Activated gamma-delta T cell (primary cell): ENCODE measurements at regions not wholly inside any gene's neighbourhood (a gene's known extent, or its start where the extent isn't known, plus 50 kb on each side); places are given as distances from the start of the nearest gene placed in this dataset.
"Not testable (repeated sequence)": the region's sequence is repeated elsewhere in the genome, so short reads cannot be mapped to it uniquely, and the experiment has no call there.

ENCODE experiments used
- DNase-seq: peaks from one replicate; lab custom pipeline; 2025; lab: John Stamatoyannopoulos, UW

DNA sequence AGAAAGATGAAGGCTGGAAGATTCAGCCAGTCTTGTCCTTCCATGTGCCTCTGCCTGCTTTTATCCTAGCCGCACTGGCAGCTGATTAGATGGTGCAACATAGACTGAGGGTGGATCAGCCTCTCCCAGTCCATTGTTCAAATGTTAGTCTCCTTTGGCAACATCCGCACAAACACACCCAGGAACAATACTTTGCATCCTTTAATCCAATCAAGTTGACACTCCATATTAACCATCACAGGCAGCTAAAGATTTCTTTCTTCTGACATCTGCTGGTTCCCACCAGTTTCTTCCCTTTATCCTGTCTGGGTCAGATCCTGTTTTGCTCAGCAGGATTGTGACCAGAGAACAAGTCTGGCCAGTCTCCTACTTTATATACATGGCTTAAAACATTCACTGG, 276.5 kb upstream of the TYRP1 start:
- no peak for DNase-seq

DNA sequence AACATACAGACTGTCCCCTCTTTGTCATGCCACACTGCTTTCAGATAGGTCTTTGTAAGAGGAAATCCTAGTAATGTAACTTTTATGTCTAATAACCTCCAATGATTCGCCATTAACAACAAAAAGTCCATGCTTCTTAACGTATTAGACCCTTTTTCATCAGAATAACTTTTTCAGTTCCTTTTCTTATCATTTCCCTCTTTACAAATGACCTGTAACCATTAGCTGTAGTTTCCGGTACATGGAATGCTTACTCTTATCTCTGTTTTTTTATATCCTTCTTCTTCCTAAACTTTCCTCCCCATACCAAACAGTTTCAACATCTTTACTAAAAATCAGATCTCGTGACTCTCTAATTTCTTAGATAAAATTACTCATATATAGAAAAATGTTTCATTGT, 268.9 kb upstream of the TYRP1 start:
- DNase-seq = no peak

DNA sequence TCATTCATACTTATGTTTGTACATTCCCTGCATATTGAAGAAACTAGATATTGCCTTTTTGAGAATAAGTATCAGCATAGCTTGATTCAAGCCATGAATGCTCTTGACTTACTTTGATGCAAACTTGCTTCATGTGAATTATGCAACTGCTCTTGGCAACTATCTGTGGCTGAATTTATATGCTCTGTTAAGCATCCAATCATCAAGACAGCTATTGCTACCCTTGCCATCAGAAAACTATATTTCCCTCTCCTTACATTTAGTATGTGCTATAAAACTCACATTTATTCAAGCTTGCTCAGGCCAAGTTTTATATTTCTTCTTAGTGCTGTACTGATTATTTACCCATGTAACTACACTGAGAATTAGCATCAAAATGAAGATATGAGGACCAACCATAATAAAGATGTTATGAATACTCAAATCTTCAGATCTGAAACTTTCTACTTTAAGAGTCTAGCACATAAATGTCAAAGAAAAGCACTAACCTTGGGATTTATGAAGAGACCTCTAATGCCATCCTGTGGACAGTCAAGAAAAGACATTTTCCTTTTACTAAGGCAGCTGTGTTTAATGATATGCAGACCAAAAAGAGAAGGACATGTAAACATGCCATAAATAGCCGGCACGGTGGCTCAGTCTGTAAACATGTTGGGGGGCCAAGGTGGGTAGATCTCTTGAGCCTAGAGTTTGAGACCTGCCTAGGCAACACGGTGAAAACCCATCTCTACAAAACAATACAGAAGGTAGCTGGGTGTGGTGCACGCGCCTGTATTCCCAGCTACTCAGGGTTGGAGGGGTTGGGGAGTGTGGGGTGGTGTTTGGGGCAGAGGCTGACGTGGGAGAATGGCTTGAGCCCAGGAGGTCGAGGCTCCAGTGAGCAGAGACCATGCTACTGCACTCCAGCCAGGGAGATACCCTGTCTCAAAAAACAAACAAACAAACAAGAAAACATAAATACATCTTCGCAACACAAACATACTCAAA, 267.0 kb upstream of the TYRP1 start:
- no peak for DNase-seq

DNA sequence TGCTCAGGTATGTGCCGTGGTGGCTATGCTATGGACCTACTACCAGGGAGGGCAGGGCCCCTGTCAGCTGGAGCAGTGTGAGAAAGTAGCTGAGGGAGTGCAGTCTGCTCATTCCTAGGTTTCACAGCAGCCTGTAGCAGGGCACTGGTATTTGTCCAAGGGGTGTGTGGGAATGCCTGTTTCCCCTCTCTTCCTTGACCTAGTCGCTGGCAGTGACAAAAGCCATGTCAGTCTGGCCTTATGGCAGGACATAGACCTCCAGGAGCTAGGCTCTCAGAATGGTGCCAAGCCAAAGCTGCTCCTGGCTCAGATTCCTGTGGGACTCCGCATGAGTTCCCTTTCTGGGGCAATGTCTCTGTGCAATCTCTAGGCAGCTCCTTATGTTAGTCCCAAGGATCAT, 253.9 kb upstream of the TYRP1 start:
- DNase-seq = no peak

DNA sequence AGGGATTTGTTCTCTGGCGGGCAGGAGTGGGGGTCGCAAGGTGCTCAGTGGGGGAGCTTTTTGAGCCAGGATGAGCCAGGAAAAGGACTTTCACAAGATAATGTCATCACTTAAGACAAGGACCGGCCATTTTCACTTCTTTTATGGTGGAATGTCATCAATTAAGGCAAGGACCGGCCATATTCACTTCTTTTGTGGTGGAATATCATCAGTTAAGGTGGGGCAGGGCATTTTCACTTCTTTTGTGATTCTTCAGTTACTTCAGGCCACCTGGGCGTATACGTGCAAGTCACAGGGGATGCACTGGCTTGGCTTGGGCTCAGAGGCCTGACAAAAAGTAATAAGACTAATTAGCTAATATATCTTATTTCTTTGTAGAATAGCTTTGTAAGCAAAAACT, 252.1 kb upstream of the TYRP1 start:
- DNase-seq = not testable (repeated sequence)

DNA sequence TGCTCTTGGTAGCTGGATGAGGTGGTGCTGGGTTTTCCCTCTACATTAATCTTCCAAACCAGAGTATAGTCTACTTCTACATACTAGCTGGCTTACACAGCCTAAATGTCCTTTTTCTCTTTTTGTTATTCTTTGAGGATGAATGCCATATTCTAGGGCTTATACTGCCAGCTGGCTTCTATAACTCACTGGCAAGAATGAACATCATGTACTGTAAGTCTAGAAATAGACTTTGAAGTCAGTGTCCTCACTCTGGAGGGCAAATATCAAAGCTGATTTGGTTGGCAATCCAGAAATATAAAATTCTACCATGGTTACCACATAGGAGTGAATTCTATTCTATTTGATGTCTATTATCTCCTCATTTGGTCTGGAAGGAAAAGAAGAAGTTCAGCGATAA, 251.7 kb upstream of the TYRP1 start:
- no peak for DNase-seq

DNA sequence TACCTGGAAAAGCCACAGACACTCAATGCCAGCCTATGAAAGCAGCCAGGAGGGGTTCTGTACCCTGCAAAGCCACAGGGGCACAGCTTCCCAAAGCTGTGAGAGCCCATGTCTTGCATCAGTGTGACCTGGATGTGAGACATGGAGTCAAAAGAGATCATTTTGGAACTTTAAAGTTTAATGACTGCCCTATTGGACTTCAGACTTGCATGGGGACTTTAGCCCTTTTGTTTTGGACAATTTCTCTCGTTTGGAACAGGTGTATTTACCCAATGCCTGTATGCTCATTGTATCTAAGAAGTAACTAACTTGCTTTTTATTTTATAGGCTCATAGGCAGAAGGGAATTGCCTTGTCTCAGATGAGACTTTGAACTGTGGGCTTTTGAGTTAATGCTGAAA, 244.9 kb upstream of the TYRP1 start:
- DNase-seq = no peak

DNA sequence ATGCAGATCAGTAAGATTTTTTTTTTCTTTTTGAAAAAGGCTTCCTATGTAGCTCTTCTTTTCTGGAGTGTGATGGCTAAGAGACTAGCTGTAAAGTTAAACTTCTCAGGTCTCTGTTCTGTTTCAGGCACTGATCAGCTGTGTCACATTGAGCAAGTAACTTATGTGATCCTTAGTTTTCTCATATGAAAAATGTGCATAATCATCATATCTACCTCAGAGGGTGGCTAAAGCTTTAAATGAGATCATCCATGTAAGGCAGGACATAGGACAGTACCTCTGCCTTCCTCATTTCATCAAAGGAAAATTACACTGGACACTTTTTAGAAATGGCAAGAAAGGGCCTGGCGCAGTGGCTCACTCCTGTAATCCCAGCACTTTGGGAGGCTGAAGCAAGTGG, 235.9 kb upstream of the TYRP1 start:
- no peak for DNase-seq

DNA sequence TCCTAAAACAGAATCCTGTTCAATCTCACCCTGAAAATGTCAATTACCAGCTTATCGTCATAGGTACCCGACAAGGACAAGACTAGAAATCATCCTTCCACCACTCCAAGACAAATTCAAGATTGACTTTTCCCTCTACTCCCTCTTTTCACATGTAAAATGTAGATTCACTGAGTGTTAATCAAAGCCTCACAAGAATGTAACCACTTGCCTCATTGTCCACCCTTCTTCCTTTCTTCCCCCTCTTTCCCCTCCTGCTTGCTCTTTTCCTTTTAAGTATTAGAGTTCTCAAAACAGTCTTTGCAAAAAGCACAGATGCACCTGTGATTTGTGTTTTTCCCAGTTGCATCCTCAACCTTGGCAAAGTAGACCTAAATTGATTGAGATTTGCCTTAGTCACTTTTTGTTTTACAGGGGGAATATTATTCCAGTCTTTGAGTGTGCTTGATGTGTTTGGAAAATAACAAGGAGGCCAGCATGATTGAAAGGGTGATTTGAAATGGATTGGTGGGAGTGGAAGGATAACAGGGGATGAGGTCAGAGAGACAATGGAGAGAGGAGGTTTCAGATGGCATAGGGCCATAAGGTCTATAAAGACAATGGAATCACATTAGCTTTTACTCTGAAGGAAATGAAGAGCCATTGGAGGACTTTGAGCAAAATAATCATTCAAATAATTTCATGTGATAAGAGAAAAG, 231.3 kb upstream of the TYRP1 start:
- DNase-seq = no peak

DNA sequence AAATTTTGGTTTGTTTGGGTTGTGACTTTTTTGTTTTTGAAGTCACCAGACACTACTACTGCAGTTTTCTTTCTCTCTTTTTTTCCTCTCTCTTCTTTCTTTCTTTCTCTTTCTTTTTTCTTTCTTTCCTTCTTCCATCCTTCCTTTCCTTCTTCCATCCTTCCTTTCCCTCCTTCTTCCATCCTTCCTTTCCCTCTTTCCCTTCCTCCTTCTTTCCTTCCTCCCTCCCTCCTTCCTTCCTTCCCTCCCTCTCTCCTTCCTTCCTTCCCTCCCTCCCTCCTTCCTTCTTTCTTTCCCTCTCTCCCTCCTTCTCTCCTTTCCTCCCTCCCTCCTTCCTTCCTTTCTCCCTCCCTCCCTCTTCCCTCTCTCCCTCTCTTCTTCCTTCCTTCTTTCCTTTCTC, 230.3 kb upstream of the TYRP1 start:
- no peak for DNase-seq

DNA sequence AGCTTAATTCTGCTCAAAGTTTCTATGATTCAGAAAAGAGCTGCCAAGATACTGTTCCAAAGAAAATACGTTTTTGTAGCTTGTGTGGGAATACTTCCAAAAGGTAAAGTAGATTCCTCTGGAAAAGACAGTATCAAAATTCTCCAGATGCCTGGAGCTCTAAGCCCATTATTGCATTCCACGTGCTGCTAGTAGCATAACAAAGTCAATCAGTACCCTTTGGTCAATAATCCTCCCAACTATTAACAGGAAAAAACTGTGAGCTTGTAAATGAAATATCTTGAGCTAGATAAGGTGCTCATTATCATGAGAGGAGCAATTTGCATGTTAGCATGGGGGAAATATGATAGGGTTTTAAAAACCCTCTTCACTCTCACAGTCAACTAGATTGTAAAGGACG, 229.5 kb upstream of the TYRP1 start:
- DNase-seq = no peak

DNA sequence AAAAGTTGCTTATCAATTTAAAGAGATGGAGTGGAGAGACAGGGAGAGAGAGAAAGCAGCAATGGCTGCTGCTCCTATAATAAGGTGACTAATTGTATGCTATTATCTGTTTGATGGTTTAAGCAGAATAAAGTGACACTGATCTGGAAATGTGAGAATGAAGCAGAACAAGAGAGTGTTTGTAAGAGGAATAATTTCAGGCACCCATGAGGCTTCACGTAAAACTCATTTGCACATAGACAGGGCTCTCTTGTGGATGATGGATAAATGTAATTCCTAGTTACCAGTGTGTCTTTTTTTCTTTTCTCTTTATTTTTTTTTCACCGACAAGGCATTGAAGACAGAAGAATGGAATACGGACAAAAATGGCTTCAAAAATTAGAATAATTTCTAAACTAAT, 228.8 kb upstream of the TYRP1 start:
- DNase-seq = no peak

DNA sequence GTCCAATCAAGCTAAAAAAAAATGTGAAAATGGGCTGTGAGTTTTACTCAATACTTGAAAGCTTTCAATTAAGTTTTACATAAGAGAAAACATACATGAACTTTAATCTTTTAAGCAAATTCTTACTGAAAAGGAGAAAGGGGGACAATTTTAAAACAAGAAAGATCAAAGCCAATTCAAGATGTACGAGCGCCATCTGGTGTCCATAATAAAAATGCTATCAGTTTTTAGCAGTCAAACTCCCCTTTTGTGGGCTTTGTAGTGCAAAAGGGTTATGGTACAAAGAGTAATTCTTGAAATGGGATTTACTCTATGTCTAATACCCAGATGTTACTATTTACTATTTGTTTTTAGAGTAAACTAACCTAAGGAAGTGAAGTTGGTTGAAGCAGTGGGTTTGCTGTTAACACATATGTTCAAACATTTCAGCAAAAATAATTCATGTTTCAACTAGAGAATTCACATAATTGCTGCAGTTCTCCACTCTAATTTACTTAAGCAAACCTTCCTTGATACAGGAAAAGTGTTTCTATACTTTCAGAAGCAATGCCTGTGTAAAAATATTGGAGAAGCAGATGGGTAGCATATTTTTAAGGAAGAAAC, 228.2 kb upstream of the TYRP1 start:
- DNase-seq = no peak

DNA sequence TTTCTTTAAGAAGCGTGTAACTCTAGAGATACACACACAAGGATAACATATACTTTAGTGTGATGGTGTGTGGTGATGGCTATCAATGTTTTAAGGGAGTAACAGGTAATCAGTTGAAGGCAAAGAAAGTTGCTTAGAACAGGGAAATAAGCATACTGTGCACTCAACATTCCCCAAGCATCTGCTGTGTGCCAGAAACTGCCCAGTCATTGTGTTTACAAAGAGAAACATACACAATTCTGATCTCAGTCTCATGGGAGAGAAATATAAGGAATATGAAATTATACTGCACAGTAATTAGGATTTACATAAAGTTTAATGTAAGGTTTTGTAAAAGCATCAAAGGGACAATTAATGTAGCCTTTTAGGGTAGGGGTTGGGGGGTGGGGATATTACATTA, 224.1 kb upstream of the TYRP1 start:
- DNase-seq = no peak

DNA sequence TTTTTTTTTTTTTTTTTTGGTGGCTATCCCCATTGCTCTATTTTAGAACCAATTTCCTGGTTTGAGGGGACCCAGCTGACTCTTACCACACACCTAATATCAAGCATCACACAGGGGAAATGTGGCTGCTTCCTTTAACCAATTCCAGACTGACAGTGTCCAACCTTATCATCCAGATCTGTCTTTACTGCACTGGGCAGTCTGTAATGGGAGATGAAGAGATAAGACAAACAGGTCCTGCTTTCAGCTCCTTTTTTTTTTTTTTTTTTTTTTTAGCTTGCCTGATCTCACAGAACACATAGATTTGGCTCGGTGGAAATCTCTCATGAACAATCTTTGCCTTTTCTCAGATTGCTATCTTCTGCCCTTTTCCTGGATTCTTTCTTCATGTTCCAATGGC, 198.8 kb upstream of the TYRP1 start:
- DNase-seq = no peak

DNA sequence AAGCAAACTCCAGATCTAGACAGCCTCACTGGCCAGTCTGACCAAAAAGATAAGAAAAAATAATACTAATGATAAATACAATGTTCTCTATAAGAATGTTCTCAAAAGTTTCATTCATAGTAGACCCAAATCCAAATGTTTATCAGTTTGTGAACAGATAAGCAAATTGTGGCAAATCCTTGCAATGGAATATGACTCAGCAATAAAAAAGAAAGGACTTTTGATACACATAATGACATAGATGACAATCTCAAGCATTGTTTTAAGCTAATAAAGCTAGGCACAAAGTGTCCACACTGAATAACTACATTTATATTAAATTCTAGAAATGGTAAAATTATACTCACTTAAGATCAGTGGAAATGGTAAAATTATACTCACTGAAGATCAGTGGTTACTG, 195.4 kb upstream of the TYRP1 start:
- no peak for DNase-seq

DNA sequence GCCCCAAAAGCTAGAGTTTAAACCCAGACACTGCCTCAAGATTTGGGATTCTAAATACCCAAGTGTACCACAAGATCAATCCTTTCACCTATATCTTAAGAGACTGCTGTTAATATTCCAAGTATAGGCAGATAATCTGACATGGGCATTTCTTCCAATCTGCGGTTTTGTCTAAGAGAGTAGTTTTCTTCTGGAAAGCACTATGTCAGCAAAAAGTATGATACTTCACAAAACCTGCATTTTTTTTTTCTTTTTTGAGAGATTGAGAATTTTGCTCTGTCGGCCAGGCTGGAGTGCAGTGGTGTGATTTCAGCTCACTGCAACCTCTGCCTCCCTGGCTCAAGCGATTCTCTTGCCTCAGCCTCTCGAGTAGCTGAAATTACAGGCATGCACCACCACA, 190.7 kb upstream of the TYRP1 start:
- DNase-seq = no peak

DNA sequence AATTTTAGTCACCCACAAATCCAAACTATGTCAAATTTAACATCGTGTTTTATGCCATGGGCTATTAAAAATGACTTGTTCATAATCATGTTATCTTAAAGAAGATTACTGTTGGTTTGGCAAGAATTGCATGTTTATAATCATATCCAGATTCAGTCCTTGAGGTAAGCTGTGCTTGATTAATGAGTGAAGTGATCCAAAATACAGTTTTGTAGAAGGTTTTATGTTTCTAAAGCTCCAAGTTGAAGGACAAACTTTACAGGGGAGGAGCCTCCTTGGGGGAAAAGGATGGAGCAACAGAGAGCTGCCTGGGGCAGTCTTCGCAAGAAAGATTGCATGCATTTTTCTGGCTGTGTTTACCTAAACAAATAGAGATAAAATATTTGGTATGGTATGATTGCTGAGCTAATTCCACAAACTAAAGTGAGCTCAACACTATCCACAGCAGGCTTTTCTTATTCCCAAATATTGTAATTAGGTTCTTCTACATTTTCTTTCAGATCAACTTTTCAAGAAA, 189.5 kb upstream of the TYRP1 start:
- no peak for DNase-seq

DNA sequence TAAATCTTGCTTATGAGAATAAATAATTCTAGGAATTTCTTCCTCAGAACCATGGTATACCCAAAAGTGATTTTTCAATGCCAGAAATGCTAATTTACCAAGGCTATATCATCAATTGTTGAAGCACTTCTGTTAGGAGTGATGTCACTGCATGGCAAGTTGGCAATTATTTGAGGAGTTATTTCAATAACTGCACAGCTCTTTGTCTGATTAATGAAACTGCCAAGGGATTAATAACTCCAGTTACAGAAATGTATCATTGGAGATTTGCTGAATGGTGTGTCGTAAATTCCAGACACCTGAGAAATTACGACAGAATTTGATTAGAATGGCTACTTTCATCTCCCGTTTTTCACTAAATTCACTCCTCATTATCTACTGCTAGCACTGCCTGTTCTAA, 182.6 kb upstream of the TYRP1 start:
- no peak for DNase-seq

DNA sequence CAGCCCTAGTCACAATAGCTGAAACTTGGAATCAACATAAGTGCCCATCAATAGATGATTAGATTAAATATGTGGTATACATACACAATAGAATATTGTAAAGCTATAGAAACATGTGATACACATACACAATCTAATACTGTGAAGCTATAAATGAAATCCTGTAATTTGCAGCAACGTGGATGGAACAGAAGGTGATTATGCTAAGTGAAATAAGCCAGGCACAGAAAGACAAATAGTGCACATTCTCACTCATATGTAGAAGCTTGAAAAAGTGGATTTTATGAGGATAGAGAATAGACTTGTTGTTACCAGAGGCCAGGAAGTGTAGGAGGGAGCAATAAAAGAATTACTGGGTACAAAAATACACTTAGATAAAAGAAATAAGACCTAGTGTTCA, 181.5 kb upstream of the TYRP1 start:
- no peak for DNase-seq

DNA sequence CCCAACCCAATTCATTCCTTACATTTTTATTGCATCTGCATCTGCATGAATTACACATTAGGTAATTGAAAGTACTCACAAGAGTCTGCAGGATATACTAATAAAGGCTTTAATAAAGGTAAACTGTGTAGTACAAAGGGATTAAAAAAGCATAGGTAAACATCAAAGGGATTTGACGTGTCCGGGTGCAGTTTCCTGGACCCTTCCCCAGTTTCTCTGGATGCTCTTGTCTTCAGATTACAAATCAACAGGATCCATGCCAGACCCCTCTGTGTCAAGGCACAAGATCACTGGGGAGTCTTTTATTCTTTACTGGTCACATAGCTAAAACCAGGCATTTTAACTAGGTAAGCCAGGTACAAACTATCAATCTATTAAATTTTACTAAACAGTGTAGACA, 177.2 kb upstream of the TYRP1 start:
- no peak for DNase-seq

DNA sequence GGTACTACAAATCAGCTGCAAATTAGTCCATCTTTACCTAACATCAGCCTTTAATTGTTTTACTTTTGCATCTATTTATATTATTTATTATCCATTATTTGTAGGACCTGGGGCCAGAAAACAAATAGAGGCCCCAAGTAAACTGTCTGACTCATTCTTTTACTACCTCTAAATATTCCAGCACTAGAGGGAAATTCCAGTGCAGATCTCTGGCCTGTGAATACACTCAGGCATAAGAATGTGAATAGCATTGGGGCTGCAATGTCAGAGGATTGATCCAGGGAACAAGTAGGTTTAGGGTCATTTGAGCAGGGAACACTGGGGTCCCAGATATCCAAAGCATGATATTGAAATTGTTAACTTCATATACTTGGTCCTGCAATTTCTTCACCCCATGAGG, 176.6 kb upstream of the TYRP1 start:
- DNase-seq = no peak
